GM19372 (cell line): ENCODE measurements at regions not wholly inside any gene's neighbourhood (a gene's known extent, or its start where the extent isn't known, plus 50 kb on each side); places are given as distances from the start of the nearest gene placed in this dataset.

ENCODE experiments used
- ATAC-seq: cut with Tn5 transposase; IDR thresholded peaks from one replicate; pipeline ENCODE4 v1.9.1; 2021; ENCODE audit warnings: mild to moderate bottlenecking, low read depth, moderate library complexity; ENCODE audit not compliant: unreplicated experiment

GRCh38 chr12:126569706-126570105, 1504.5 kb downstream of the AACS start:
- no peak for ATAC-seq

GRCh38 chr12:126570566-126570965, 1505.3 kb downstream of the AACS start:
- no peak for ATAC-seq

GRCh38 chr12:126572170-126572569, 1506.9 kb downstream of the AACS start:
- no peak for ATAC-seq

GRCh38 chr12:126581655-126582054, 1516.4 kb downstream of the AACS start:
- no peak for ATAC-seq

GRCh38 chr12:126582231-126582630, 1517.0 kb downstream of the AACS start:
- ATAC-seq: no peak

GRCh38 chr12:126588586-126589249, 1523.5 kb downstream of the AACS start:
- no peak for ATAC-seq

GRCh38 chr12:126591533-126591932, 1526.3 kb downstream of the AACS start:
- no peak for ATAC-seq

GRCh38 chr12:126601184-126602170, 1536.2 kb downstream of the AACS start:
- ATAC-seq: no peak

GRCh38 chr12:126602612-126603011, 1537.4 kb downstream of the AACS start:
- no peak for ATAC-seq

GRCh38 chr12:126607157-126607556, 1541.9 kb downstream of the AACS start:
- ATAC-seq: no peak

GRCh38 chr12:126607867-126608266, 1542.6 kb downstream of the AACS start:
- ATAC-seq: no peak

GRCh38 chr12:126608607-126609175, 1543.5 kb downstream of the AACS start:
- ATAC-seq: no peak

- no peak for ATAC-seq
These were observed 1551.2 kb downstream of the AACS start for GRCh38 chr12:126616441-126616840.

GRCh38 chr12:126617312-126617711, 1552.1 kb downstream of the AACS start:
- ATAC-seq: no peak

GRCh38 chr12:126627596-126627995, 1562.4 kb downstream of the AACS start:
- no peak for ATAC-seq

GRCh38 chr12:126636821-126637220, 1571.6 kb downstream of the AACS start:
- no peak for ATAC-seq

GRCh38 chr12:126644236-126645020, 1579.2 kb downstream of the AACS start:
- ATAC-seq: no peak

GRCh38 chr12:126648074-126648473, 1582.8 kb downstream of the AACS start:
- ATAC-seq: no peak

GRCh38 chr12:126651133-126651532, 1585.9 kb downstream of the AACS start:
- no peak for ATAC-seq

- ATAC-seq: no peak
These were observed 1598.3 kb downstream of the AACS start for GRCh38 chr12:126663304-126664094.
